Loucy (cell line): ENCODE measurements at regions not wholly inside any gene's neighbourhood (a gene's known extent, or its start where the extent isn't known, plus 50 kb on each side); places are given as distances from the start of the nearest gene placed in this dataset.

ENCODE experiments used
- CTCF ChIP-seq: fragments of 200-600 bp; sonication (generic); conservative IDR thresholded peaks from 2 replicates; pipeline ENCODE4 v1.5.1; 2014; ENCODE audit warnings: mild to moderate bottlenecking, antibody characterized with exemption, low read length
- EZH2phosphoT487 ChIP-seq: fragments of 200-600 bp; IDR thresholded peaks from 2 replicates; pipeline ENCODE4 v1.6.1; 2018; ENCODE audit warnings: antibody characterized with exemption, mild to moderate bottlenecking, moderate library complexity, borderline replicate concordance

GRCh38 chr10:78921895-78922294 lies 146.9 kb upstream of the ZMIZ1 start:
- TF ChIP-seq CTCF (no peak), EZH2phosphoT487 (no peak)
